ENCODE measurements at regions not wholly inside any gene's neighbourhood (a gene's known extent, or its start where the extent isn't known, plus 50 kb on each side); places are given as distances from the start of the nearest gene placed in this dataset.
"Not testable (repeated sequence)": the region's sequence is repeated elsewhere in the genome, so short reads cannot be mapped to it uniquely, and the experiment has no call there.

DNA sequence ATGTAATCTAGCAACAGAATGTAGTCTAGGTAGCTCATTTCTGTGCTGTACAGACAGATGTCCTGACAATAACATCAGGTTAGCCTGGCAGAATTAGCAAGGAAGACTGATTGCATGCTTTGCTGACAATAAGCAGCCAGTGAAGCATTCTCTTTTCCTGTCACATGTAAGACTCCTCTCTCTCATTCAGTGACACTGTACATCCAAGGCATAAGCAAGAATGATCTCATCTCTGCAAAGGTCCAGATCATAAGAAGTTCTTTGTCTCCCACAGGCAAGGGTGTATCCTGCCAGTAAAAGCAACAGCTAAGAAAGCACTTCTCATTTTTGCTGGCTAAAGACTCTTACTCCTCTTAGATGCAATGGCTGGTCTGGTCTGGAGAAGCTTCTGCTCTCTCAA, 861.8 kb downstream of the TAF11L14 start:
- in situ Hi-C loops (cut with MboI; ENCODE audit: low sequenced_read_pairs) = no loop called here

DNA sequence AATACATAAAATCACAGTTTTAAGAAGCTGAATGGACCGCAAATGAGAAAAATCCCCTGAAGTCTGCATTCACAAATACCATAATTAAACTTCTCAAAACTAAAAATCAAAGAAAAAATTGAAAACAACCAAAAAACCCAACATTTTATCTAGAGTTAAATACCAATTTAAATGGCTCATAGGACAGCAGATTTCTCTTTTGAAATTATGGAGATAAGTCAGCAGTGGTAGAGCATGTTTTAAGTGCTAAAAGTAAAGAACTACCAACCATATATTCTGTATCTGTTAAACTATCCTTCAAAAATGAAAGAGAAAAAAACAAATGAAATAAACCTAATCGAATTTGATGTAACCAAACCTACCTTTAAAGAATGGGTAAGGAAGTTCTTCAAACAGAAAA, 862.8 kb downstream of the TAF11L14 start:
- in situ Hi-C loops (cut with MboI; ENCODE audit: low sequenced_read_pairs) = no loop called here

DNA sequence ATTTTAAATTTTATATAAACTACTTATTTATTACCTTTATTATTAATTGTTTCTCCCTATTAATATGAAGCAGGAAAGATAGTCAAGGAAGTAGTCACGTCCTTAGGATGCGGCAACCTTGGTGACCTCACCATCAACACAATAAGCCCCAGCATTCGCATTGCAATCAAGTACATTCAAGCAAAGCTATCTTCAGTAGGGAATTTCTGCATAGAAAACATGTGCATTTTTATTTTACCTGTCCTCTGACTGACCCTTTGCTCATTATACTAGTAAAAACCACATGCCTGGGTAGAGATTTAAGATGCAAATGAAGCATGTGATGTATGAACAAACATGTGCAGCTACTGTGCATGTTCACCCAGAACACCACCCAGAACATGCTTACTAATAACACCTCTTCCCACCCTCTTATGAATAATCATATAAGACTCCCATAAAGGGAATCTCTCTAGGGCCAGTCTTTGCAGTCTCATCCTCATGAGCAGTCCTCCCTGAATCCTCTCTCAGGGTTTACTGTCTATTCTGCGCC, 869.6 kb downstream of the TAF11L14 start:
- in situ Hi-C loops (cut with MboI; ENCODE audit: low sequenced_read_pairs) = no loop called here

DNA sequence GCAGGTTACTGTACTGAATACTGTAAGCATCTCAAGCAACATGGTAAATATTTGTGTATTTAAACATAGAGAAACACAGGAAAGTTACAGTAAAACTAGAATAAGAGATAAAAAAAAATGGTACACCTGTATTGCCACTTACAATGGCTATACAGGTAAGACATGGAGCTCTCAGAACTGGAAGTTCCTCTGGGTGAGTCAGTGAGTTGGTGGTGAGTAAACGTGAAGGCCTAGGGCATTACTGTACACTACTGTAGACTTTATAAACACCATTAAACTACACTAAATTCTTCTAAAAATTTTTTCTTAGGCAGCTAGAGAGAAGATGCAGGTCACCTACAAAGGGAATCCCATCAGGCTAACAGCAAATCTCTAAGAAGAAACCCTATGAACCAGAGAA, 872.9 kb downstream of the TAF11L14 start:
- in situ Hi-C loops (cut with MboI; ENCODE audit: low sequenced_read_pairs) = no loop called here

DNA sequence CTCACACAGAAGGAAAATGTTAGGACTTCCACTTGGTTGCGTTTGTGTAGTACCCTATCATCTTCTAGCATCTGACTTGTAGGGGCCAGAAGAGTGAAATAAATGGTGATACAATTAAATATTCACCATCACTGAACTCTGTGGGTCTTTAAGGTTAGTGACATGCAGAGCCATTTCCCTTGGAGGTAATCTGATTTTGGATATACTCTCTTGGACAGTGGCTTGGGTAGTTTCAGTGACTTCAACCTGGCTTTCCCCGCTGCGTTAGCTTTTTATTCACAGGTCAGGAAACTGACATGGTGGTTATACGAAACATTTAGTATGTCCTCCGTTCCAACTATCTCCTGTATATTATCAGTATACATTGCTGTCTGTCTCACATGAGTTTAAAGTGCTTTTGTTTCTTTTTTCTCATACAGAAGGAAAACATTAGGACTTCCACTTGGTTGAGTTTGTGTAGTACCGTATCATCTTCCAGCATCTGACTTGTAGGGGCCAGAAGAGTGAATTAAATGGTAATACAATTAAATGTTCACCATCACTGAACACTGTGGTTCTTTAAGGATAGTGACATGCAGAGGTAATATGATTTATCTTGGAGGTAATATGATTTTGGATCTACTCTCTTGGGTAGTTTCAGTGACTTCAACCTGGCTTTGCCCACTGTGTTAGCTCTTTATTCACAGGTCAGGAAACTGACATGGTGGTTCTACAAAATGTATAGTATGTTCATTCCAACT, 883.6 kb downstream of the TAF11L14 start:
- in situ Hi-C loops (cut with MboI; ENCODE audit: low sequenced_read_pairs) = no loop called here

DNA sequence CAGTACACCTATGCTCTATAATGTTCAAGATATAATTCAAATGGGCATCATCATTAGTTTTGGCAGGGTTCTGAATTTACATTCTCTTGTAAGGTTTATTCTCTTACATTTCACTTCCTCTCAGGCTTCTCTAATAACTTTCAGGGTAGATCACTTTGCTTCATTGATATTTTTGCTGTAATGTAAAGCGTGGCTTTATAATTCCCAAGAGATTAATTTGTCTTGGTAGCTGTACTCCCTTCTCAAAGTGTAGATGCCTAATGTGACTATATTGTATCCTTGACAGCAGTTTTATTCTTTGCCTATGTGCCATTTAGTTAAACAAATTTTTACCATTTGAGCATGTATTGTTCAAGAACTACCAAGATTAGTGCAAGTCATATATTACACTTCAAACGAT, 889.1 kb downstream of the TAF11L14 start:
- in situ Hi-C loops (cut with MboI; ENCODE audit: low sequenced_read_pairs) = no loop called here

DNA sequence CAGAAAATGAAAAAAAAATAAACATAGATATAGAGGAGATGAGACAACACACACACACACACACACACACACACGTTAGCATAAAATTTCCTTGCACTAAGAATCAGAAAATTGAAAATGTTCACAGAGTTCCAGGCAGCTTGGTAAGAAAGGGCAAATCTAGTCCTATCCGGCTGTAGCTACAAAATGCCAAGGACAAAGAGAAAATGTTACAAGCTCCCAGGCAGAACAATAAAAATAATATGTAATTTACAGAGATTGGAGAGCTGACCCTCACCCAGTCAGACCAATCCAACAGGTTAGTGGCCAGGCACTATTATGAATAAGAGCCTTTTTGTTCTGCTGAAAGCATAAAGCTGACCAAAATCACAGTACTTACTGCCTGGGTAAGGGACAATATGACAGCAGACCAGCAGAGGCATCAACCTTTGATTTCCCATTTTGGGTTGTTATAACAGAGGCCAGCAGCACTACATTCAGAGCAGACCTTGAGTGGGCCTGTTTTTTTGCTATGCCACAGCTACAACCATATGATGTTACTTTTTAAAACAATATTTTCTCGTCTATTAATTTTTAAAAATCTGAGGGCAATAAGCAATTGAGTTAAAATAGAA, 892.6 kb downstream of the TAF11L14 start:
- in situ Hi-C loops (cut with MboI; ENCODE audit: low sequenced_read_pairs) = no loop called here

DNA sequence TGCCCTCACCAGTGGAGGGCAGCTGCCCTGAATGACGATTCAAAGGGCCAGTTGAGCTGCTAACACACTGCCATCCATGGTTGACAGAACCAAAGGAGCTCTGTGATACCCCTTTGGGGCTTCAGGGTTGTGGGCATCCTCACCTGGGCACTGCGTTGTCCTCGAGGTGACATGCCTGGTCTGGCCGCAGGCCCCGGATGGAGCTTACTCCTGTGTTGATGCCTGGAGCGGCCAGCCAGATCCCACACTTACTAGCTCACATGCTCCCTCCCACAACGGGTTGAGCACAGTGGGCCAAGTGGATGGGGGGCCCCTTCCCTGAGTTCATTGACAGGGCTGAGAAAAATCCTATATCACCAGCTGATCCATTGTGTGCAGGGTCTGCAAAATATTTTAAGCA, 898.9 kb downstream of the TAF11L14 start:
- in situ Hi-C loops (cut with MboI; ENCODE audit: low sequenced_read_pairs) = no loop called here

DNA sequence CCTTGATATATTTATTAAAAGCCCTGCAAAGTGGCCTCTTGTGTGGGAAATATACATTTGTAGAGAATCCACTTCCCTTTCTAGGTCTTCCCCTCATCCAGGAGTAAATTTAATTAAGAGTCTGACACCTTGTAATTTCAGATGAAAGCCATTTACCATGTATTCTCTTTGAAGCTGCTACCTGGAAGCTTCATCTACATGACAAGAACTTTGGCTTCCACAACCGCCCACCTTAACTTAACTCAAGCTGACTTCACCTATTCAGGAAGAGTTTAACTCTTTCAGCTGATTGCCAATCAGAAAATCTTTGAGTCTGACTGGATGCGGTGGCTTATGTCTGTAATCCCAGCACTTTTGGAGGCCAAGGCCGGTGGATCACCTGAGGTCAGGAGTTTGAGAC, 899.9 kb downstream of the TAF11L14 start:
- in situ Hi-C loops (cut with MboI; ENCODE audit: low sequenced_read_pairs) = no loop called here

DNA sequence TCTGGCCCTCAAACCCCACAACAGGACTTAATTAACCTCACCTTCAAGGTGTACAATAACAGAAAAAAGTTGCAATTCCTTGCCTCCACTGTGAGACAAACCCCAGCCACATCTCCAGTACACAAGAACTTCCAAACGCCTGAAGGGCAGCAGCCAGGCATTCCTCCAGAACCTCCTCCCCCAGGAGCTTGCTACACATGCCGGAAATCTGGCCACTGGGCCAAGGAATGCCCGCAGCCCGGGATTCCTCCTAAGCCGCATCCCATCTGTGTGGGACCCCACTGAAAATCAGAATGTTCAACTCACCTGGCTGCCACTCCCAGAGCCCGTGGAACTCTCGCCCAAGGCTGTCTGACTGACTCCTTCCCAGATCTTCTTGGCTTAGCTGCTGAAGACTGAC, 901.5 kb downstream of the TAF11L14 start:
- in situ Hi-C loops (cut with MboI; ENCODE audit: low sequenced_read_pairs) = not testable (repeated sequence)

DNA sequence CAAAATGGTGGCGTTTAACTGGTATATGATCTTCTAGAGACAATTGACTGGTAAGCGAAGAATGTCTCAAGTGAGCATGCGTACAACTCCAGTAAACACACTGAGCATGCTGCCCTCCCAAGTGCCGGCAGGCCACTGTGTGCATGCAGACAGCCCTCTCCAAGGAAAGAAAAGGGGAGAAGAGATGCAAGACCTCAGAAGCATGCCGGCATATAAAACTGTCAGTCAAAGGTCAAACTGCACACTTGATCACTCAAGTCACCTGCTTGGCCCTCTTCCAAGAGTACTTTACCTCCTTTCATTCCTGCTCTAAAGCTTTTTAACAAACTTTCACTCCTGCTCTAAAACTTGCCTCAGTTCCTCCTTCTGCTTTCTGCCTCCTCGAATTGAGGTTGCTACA, 910.2 kb downstream of the TAF11L14 start:
- in situ Hi-C loops (cut with MboI; ENCODE audit: low sequenced_read_pairs) = no loop called here

DNA sequence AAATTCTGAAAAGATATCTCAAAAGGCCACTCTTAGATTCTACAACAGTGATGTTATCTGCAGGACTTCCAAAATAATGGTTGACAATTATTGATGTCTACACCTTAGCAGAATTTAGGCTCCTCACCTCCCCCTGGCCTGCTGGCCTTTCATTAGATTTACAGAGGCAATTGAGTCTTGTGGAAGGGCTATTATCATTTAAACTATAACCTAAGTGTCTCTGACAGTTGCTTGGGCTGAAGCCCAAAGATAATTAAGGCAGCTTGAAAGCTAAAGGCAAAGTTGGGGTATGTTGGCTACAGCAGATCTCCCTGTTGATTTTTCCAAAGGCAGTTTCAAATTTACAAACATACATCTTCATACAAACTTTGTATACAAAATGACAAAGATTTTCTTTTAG, 912.3 kb downstream of the TAF11L14 start:
- in situ Hi-C loops (cut with MboI; ENCODE audit: low sequenced_read_pairs) = no loop called here

DNA sequence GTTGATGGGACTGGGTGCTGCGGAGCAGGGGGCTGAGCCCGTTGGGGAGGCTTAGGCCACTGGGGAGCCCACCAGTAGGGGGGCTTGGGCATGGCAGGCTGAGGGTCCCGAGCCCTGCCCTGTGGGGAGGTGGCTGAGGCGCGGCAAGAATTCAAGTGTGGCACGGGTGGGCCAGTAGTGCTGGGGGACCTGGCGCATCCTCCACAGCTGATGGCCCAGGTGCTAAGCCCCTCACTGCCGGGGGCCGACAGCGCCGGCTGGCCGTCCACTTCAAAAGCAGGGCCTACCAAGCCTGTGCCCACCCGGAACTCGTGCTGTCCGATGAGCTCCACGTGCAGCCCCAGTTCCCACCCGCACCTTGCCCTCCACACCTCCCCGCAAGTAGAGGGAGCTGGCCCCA, 917.5 kb downstream of the TAF11L14 start:
- in situ Hi-C loops (cut with MboI; ENCODE audit: low sequenced_read_pairs) = no loop called here

DNA sequence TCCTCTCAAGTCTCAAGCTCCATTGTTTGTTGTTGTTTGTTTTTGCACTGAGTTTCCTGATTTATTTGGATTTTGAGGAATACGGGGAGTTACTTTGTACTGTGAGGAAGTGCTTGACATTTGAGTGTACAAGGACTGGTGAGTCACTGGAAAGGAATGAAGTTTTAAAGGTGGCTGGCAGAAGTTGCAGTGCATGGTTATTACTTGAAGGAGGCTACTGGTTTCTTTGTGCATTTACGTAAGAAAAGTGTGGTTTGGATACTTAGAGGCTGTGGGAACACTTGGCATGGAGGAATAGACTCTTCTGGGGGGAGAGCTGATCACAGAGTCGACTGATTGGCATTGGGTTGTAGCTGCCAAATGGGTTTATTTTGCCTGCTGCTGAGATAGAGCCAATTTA, 919.0 kb downstream of the TAF11L14 start:
- in situ Hi-C loops (cut with MboI; ENCODE audit: low sequenced_read_pairs) = no loop called here

DNA sequence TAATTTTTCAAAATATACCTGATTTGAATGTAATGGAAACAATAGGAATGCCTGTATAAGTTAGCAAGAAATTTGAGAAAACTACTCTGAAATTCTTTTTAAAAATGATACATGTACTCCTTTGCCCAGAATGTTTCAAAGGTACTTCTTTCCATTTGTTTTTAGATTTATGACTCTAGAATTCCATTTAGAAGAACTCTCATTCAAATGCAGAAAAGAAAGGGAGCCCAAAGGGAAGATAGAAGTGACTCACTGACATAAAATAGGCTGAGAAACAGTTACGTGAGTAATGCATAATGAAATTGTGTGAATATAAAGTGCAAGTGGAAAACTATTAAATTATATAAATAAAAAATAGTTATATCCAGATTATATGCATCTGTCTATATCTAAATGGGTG, 926.3 kb downstream of the TAF11L14 start:
- in situ Hi-C loops (cut with MboI; ENCODE audit: low sequenced_read_pairs) = no loop called here

DNA sequence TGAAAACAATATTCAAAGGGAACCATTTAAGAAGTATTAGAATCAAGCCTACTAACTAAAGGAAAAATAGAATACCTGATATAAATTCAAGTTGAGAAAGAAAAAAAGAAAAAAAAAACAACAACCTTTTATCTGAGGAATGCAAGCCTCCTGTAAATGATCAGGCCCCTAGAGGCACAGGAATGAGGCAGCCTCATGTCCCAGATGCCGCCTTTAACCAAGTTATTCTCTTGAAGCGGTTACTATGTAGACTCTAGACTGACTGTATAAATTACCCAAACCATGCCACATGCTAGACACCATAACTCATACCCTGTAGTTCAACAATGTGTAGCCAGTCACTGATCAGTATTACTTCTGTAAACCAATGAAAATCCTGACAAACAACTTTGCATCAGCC, 929.6 kb downstream of the TAF11L14 start:
- in situ Hi-C loops (cut with MboI; ENCODE audit: low sequenced_read_pairs) = no loop called here

DNA sequence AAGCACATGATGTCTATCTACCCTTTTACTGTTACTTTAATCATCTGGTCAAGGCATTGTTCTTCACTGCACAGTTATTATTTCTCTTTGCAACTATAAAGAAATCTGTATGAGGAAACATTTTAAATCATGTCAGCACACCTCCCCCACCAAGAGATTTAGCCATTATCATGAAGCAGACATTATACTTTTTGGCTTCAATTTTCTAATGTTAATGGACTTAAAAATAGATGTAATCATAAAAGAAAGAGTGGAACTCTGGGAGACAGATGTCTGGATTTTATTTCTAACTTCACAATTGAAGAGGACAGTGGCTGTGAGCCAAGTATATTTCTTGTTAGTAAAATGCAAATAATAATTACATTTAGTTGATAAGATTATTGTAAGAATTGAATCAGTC, 932.4 kb downstream of the TAF11L14 start:
- in situ Hi-C loops (cut with MboI; ENCODE audit: low sequenced_read_pairs) = no loop called here

DNA sequence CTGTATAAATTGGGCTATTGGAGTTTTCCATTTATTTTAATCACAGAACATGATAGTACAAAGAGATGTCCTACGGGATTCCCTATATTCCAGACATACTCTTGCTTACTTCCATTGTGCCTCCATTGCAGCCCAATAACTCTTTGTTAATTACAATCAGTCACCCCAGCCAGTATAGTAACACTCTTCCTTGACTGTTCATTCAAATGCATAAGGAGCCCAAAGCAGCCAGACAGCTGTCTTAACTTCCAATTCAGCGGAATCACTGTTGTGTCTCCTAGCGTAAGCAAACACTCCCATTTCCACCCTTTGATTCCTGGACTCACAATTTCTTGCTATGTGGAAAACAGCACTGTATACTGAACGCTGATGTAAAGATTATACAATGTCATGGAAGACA, 942.3 kb downstream of the TAF11L14 start:
- in situ Hi-C loops (cut with MboI; ENCODE audit: low sequenced_read_pairs) = no loop called here

DNA sequence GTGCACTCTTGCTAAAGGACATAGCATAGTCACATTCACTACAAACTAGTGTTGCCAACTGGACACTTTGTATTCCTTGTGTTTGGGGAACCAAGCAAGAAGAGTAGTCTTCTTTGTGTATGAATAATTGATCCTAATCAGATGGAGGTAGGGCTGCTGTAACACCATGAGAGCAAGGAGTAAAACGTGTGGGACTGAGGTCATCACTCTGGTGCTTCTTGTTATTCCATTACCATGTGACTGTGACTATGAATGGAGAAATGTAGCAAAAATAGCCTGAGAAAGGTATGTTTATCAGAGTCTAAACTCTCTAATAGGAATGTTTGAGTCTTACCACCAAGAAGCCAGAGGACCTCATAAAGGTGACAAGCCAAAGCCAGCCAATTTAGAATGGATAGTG, 966.9 kb downstream of the TAF11L14 start:
- in situ Hi-C loops (cut with MboI; ENCODE audit: low sequenced_read_pairs) = no loop called here

DNA sequence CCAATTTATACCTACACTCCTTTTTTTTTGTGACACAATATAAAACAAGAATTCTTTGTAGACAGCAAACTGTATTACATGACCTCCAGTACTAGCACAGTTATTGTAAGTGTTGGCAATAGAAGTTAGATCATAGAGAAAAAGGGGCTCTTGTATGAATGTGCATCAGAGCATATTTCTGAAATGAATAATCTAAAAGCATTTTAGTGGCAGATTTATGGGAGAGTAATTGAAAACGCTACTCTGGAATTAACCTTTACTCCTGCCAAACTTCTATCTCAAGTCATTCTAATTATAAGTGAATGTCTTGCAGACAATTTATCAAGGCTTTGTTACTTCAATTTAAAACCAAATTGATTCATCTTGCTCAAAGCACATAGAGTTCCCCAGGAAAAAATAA, 968.1 kb downstream of the TAF11L14 start:
- in situ Hi-C loops (cut with MboI; ENCODE audit: low sequenced_read_pairs) = no loop called here

DNA sequence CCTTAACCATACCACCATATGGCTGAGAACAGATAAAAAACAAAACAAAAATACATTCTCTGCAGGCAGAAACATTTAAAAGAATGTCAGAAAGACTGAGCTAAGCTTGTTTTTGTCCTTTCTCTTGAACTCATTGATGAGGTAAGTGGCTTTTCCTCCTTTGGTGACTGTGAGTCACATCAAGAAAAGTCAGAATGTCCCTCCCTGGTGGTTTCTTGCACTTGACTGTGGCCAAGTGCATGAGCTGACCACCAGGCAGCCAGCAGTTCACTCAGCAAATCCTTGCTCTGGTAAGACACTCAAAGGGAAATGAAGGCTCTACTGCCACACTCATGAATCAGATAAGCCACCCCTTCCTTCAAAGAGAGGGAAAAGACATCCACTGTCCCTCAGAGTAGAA, 970.9 kb downstream of the TAF11L14 start:
- in situ Hi-C loops (cut with MboI; ENCODE audit: low sequenced_read_pairs) = no loop called here

DNA sequence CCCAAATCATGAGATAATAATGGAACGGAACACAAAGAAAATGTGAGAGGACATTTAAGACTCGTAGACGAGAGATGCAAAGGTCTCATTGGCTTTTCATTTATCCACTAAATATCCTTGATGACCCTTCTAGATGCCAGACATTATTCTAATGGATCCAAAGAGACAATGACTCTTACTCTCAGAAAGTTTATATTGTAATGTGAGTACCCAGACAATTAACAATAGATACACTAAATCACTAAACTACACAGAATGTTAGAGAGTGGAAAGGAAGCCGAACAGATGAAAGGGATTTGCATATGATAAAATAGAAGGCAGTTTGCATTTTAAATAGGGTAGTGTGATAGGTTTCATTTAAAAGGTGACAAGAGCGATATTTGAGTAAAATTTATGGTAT, 973.3 kb downstream of the TAF11L14 start:
- in situ Hi-C loops (cut with MboI; ENCODE audit: low sequenced_read_pairs) = no loop called here

DNA sequence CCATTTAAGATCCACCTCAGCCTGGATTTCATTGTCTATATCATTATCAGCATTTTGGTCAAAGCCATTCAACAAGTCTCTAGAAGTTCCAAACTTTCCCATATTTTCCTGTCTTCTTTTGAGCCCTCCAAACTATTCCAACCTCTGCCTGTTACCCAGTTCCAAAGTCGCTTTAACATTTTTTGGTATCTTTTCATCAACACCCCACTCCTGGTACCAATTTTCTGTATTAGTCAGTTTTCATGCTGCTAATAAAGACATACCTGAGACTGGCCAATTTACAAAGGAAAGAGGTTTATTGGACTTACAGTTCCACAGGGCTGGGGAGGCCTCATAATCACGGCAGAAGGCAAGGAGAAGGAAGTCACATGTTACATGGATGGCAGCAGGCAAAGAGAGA, 982.9 kb downstream of the TAF11L14 start:
- in situ Hi-C loops (cut with MboI; ENCODE audit: low sequenced_read_pairs) = not testable (repeated sequence)
